Fibroblast of gingiva (primary cell): ENCODE measurements at regions not wholly inside any gene's neighbourhood (a gene's known extent, or its start where the extent isn't known, plus 50 kb on each side); places are given as distances from the start of the nearest gene placed in this dataset.

Experiments used
- DNase-seq: peaks from one replicate; pipeline ENCODE4 v3.0.0-alpha.2; 2011; ENCODE audit warnings: low read depth

- DNase-seq = no peak
Measured at GRCh38 chr1:235925016-235925415, 58.3 kb upstream of the LYST start.

GRCh38 chr1:235923466-235924021 is 56.8 kb upstream of the LYST start:
- DNase-seq = no peak

- peak; percentile 74 for DNase-seq
Measured at GRCh38 chr1:235920596-235921375, 54.1 kb upstream of the LYST start.

GRCh38 chr1:235919833-235920441 is 53.2 kb upstream of the LYST start:
- DNase-seq = peak; percentile 77

GRCh38 chr1:235919127-235919832 is 52.6 kb upstream of the LYST start:
- peak; percentile 72 for DNase-seq

GRCh38 chr1:235918465-235918864 is 51.8 kb upstream of the LYST start:
- DNase-seq = no peak

- DNase-seq = no peak
Measured at GRCh38 chr1:235918032-235918431, 51.3 kb upstream of the LYST start.

GRCh38 chr1:235917267-235917811 is 50.6 kb upstream of the LYST start:
- peak; percentile 99 for DNase-seq
